ENCODE measurements at regions not wholly inside any gene's neighbourhood (a gene's known extent, or its start where the extent isn't known, plus 50 kb on each side); places are given as distances from the start of the nearest gene placed in this dataset.

GRCh38 chr4:127045861-127046260, 586.9 kb upstream of the INTU start:
- Histone ChIP-seq H3K4me1 (ENCODE audit: control insufficient read depth in 5 of 5, insufficient read depth in 5 of 5, low read length in 5 of 5) (peaks cover 0 to 3% (median 0%) of the 10 kb centered on the region in 5 donors), H3K36me3 (ENCODE audit: control insufficient read depth in 4 of 4, insufficient read depth in 4 of 4, low read length in 4 of 4) (no peaks in the 10 kb centered on the region), H3K27me3 (ENCODE audit: control insufficient read depth in 3 of 3, insufficient read depth in 3 of 3, low read length in 2 of 3) (no peaks in the 10 kb centered on the region), H3K9me3 (ENCODE audit: control insufficient read depth in 4 of 4, insufficient read depth in 3 of 4, low read length in 3 of 4) (no peaks in the 10 kb centered on the region), H3K4me3 (no peak overlapping the region), H3K27ac (ENCODE audit: low read depth in 1 of 2, low read length in 1 of 2) (no peak overlapping the region), H3K9ac (ENCODE audit: insufficient read depth in 1 of 2, low read length in 2 of 2) (no peak overlapping the region)
- WGBS, 2 donors, result 75 to 89% methylated on average over 1 of the region's 1 CpG
- no peak for DNase-seq
- no peak for ATAC-seq (ENCODE audit: insufficient read depth, low FRiP score)
- TF ChIP-seq CTCF (IDR thresholded peaks at IDR 0.05; ENCODE audit: control extremely low read depth, extremely low read depth), result no peak

GRCh38 chr4:127047930-127048329, 584.8 kb upstream of the INTU start:
- Histone ChIP-seq H3K4me3 (no peak overlapping the region), H3K36me3 (ENCODE audit: control insufficient read depth in 4 of 4, insufficient read depth in 4 of 4, low read length in 4 of 4) (no peaks in the 10 kb centered on the region), H3K4me1 (ENCODE audit: control insufficient read depth in 5 of 5, insufficient read depth in 5 of 5, low read length in 5 of 5) (peaks cover 0 to 3% (median 0%) of the 10 kb centered on the region in 5 donors), H3K27ac (ENCODE audit: low read depth in 1 of 2, low read length in 1 of 2) (no peak overlapping the region), H3K27me3 (ENCODE audit: control insufficient read depth in 3 of 3, insufficient read depth in 3 of 3, low read length in 2 of 3) (no peaks in the 10 kb centered on the region), H3K9ac (ENCODE audit: insufficient read depth in 1 of 2, low read length in 2 of 2) (no peak overlapping the region), H3K9me3 (ENCODE audit: control insufficient read depth in 4 of 4, insufficient read depth in 3 of 4, low read length in 3 of 4) (no peaks in the 10 kb centered on the region)
- no peak for TF ChIP-seq CTCF (IDR thresholded peaks at IDR 0.05; ENCODE audit: control extremely low read depth, extremely low read depth)
- DNase-seq, result no peak
- WGBS, 2 donors, result 24 to 43% methylated on average over 1 of the region's 1 CpG
- no peak for ATAC-seq (ENCODE audit: insufficient read depth, low FRiP score)

GRCh38 chr4:127048376-127049044, 584.2 kb upstream of the INTU start:
- H3K9ac ChIP-seq (ENCODE audit: insufficient read depth in 1 of 2, low read length in 2 of 2), result no peak overlapping the region
- no peaks in the 10 kb centered on the region for H3K9me3 ChIP-seq (ENCODE audit: control insufficient read depth in 4 of 4, insufficient read depth in 3 of 4, low read length in 3 of 4)
- ATAC-seq (ENCODE audit: insufficient read depth, low FRiP score) (no peak), DNase-seq (no peak)
- H3K4me1 ChIP-seq (ENCODE audit: control insufficient read depth in 5 of 5, insufficient read depth in 5 of 5, low read length in 5 of 5), result peaks cover 0 to 3% (median 0%) of the 10 kb centered on the region in 5 donors
- WGBS, 2 donors, result 82 to 97% methylated on average over 3 of the region's 3 CpGs
- no peaks in the 10 kb centered on the region for H3K36me3 ChIP-seq (ENCODE audit: control insufficient read depth in 4 of 4, insufficient read depth in 4 of 4, low read length in 4 of 4)
- H3K27me3 ChIP-seq (ENCODE audit: control insufficient read depth in 3 of 3, insufficient read depth in 3 of 3, low read length in 2 of 3), result no peaks in the 10 kb centered on the region
- H3K27ac ChIP-seq (ENCODE audit: low read depth in 1 of 2, low read length in 1 of 2), result no peak overlapping the region
- TF ChIP-seq CTCF (IDR thresholded peaks at IDR 0.05; ENCODE audit: control extremely low read depth, extremely low read depth), result no peak
- H3K4me3 ChIP-seq, result no peak overlapping the region

- no peak for ATAC-seq (ENCODE audit: insufficient read depth, low FRiP score)
- WGBS, 2 donors, result 70 to 71% methylated on average over 4 of the region's 4 CpGs
- TF ChIP-seq CTCF (IDR thresholded peaks at IDR 0.05; ENCODE audit: control extremely low read depth, extremely low read depth), result no peak
- DNase-seq, result no peak
- H3K36me3 ChIP-seq (ENCODE audit: control insufficient read depth in 4 of 4, insufficient read depth in 4 of 4, low read length in 4 of 4), result no peaks in the 10 kb centered on the region
- no peak overlapping the region for H3K9ac ChIP-seq (ENCODE audit: insufficient read depth in 1 of 2, low read length in 2 of 2)
- H3K27me3 ChIP-seq (ENCODE audit: control insufficient read depth in 3 of 3, insufficient read depth in 3 of 3, low read length in 2 of 3), result no peaks in the 10 kb centered on the region
- H3K4me1 ChIP-seq (ENCODE audit: control insufficient read depth in 5 of 5, insufficient read depth in 5 of 5, low read length in 5 of 5), result peaks cover 0 to 3% (median 0%) of the 10 kb centered on the region in 5 donors
- H3K9me3 ChIP-seq (ENCODE audit: control insufficient read depth in 4 of 4, insufficient read depth in 3 of 4, low read length in 3 of 4), result no peaks in the 10 kb centered on the region
- H3K4me3 ChIP-seq, result no peak overlapping the region
- no peak overlapping the region for H3K27ac ChIP-seq (ENCODE audit: low read depth in 1 of 2, low read length in 1 of 2)
Measured at GRCh38 chr4:127049526-127049925, 583.2 kb upstream of the INTU start.

All from lung (tissue), 11 donors.